ENCODE measurements at regions not wholly inside any gene's neighbourhood (a gene's known extent, or its start where the extent isn't known, plus 50 kb on each side); places are given as distances from the start of the nearest gene placed in this dataset.

DNA sequence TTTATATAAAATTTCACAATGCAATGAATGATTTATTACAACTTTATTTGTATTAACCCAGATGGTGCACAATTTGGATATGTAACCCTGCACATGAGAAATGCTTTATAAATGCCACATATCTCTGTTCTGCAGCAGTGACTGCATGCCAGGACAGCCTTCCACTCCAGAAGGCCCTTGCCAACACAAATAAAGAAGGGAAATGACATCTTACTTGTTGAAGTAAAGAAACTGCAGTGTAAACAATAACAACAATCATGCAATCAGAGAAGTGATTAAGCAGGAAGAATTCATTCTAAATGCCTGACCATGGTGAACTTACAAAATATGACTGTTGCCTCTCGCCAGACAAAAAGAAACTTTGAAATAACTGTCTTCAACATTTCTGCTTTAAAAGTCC is 129.9 kb upstream of the CHST9 start:
- no peak overlapping the region for H3K27ac ChIP-seq
- H3K4me1 ChIP-seq = no peaks in the 10 kb centered on the region
- H3K36me3 ChIP-seq = no peaks in the 10 kb centered on the region
- DNase-seq = no peak
- no peak overlapping the region for H3K4me3 ChIP-seq
- in situ Hi-C loops (cut with MboI; ENCODE audit: low pct_ligation_motif_present in 1 of 4, low pct_unique_long_range_greater_than_20kb in 1 of 4, low sequenced_read_pairs in 3 of 4) (no loop called here), intact Hi-C loops (cut with DNase I; ENCODE audit: low total_unique reads) (no loop called here)
- 57 to 83% methylated on average over 1 of the region's 1 CpG for whole genome bisulfite sequencing, 2 donors (ENCODE audit: low coverage in 1 of 2)
- TF ChIP-seq, protein P1, sequence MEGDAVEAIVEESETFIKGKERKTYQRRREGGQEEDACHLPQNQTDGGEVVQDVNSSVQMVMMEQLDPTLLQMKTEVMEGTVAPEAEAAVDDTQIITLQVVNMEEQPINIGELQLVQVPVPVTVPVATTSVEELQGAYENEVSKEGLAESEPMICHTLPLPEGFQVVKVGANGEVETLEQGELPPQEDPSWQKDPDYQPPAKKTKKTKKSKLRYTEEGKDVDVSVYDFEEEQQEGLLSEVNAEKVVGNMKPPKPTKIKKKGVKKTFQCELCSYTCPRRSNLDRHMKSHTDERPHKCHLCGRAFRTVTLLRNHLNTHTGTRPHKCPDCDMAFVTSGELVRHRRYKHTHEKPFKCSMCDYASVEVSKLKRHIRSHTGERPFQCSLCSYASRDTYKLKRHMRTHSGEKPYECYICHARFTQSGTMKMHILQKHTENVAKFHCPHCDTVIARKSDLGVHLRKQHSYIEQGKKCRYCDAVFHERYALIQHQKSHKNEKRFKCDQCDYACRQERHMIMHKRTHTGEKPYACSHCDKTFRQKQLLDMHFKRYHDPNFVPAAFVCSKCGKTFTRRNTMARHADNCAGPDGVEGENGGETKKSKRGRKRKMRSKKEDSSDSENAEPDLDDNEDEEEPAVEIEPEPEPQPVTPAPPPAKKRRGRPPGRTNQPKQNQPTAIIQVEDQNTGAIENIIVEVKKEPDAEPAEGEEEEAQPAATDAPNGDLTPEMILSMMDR (IDR thresholded peaks at IDR 0.05) = no peak
- TF ChIP-seq EP300 (IDR thresholded peaks at IDR 0.05; ENCODE audit: low read depth) (no peak), POLR2A (IDR thresholded peaks at IDR 0.05) (no peak), POLR2AphosphoS5 (IDR thresholded peaks at IDR 0.05) (no peak)
- no peaks in the 10 kb centered on the region for H3K27me3 ChIP-seq
- H3K9me3 ChIP-seq = no peaks in the 10 kb centered on the region

DNA sequence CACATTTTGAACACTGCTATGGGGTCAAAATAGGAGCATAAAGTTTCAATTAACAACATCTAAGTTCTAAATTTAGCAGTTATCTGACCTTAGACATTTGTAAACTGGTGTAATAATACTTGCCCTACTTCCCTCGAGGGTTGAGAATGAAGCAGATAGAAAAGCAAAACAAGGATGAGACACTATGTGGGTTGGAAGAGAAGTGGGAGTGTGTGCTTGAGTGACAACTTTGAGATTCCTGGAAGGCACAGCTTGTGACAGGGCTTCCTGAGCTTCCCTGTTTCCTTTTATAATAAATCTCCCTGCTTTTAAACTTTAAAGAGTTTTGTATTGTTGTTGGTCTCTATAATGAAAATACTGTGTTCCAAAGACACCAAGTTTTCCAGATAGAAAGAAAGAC is 128.6 kb upstream of the CHST9 start:
- 11 to 30% methylated on average over 1 of the region's 1 CpG for WGBS, 2 donors (ENCODE audit: low coverage in 1 of 2)
- Histone ChIP-seq H3K36me3 (no peaks in the 10 kb centered on the region), H3K27ac (no peak overlapping the region), H3K27me3 (no peaks in the 10 kb centered on the region), H3K4me3 (no peak overlapping the region), H3K4me1 (no peaks in the 10 kb centered on the region), H3K9me3 (no peaks in the 10 kb centered on the region)
- no peak for TF ChIP-seq POLR2A (IDR thresholded peaks at IDR 0.05)
- TF ChIP-seq EP300 (IDR thresholded peaks at IDR 0.05; ENCODE audit: low read depth) = no peak
- TF ChIP-seq, protein P1 (IDR thresholded peaks at IDR 0.05) = no peak
- no peak for TF ChIP-seq POLR2AphosphoS5 (IDR thresholded peaks at IDR 0.05)
- intact Hi-C loops (cut with DNase I; ENCODE audit: low total_unique reads) (no loop called here), in situ Hi-C loops (cut with MboI; ENCODE audit: low pct_ligation_motif_present in 1 of 4, low pct_unique_long_range_greater_than_20kb in 1 of 4, low sequenced_read_pairs in 3 of 4) (no loop called here)
- no peak for DNase-seq

DNA sequence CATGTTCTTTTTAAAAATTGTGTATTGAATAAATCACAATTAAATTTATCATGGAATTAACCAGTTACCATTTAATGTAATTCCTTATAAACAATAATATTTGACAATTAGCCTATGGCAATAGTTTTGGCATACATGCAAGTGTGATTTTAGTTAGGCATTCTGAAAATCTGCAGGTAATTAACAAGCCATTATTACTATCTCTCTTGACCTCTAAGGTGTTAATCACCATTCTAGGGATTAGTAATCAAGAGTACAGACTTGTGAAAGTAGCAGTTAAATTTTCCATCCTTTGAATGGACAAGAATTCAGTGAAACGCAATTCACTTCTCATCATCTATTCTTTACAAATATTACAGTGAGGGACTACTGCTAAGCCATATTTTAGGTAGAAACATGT is 127.7 kb upstream of the CHST9 start:
- Histone ChIP-seq H3K9me3 (no peaks in the 10 kb centered on the region), H3K27me3 (no peaks in the 10 kb centered on the region), H3K36me3 (no peaks in the 10 kb centered on the region), H3K27ac (no peak overlapping the region), H3K4me3 (no peak overlapping the region), H3K4me1 (no peaks in the 10 kb centered on the region)
- DNase-seq = no peak
- intact Hi-C loops (cut with DNase I; ENCODE audit: low total_unique reads) (no loop called here), in situ Hi-C loops (cut with MboI; ENCODE audit: low pct_ligation_motif_present in 1 of 4, low pct_unique_long_range_greater_than_20kb in 1 of 4, low sequenced_read_pairs in 3 of 4) (no loop called here)
- 60 to 78% methylated on average over 1 of the region's 1 CpG for WGBS, 2 donors (ENCODE audit: low coverage in 1 of 2)
- TF ChIP-seq, protein P1 (IDR thresholded peaks at IDR 0.05) = no peak
- TF ChIP-seq EP300 (IDR thresholded peaks at IDR 0.05; ENCODE audit: low read depth) = no peak
- TF ChIP-seq POLR2A (IDR thresholded peaks at IDR 0.05) = no peak
- TF ChIP-seq POLR2AphosphoS5 (IDR thresholded peaks at IDR 0.05) = no peak

DNA sequence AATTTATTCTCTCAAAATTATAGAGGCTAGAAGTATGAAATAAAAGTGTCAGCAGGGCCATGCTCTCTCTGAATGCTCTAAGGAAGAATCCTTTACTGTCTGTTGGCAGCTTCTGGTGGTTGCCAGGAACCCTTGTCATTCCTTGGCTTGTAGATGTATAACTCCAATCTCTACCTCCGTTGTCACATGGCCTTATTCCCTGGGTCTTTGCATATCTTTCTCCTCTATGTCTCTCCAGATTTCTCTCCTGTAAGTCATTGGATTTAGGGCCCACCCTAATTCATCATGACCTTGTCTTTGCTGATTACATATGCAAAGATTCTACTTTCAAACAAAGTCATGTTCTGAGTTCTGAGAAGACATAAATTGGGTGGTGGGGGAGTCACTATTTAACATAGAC is 127.0 kb upstream of the CHST9 start:
- no peaks in the 10 kb centered on the region for H3K4me1 ChIP-seq
- H3K9me3 ChIP-seq = no peaks in the 10 kb centered on the region
- H3K36me3 ChIP-seq = no peaks in the 10 kb centered on the region
- no peak for DNase-seq
- no peak for TF ChIP-seq POLR2A (IDR thresholded peaks at IDR 0.05)
- TF ChIP-seq, protein P1 (IDR thresholded peaks at IDR 0.05) = no peak
- TF ChIP-seq EP300 (IDR thresholded peaks at IDR 0.05; ENCODE audit: low read depth) = no peak
- TF ChIP-seq POLR2AphosphoS5 (IDR thresholded peaks at IDR 0.05) = no peak
- no peak overlapping the region for H3K27ac ChIP-seq
- WGBS, 2 donors (ENCODE audit: low coverage in 1 of 2) = 76% methylated on average over 1 of the region's 1 CpG; no CpG with 5 or more reads in 1 of the 2 donors
- H3K4me3 ChIP-seq = no peak overlapping the region
- no peaks in the 10 kb centered on the region for H3K27me3 ChIP-seq
- in situ Hi-C loops (cut with MboI; ENCODE audit: low pct_ligation_motif_present in 1 of 4, low pct_unique_long_range_greater_than_20kb in 1 of 4, low sequenced_read_pairs in 3 of 4) = no loop called here
- intact Hi-C loops (cut with DNase I; ENCODE audit: low total_unique reads) = no loop called here
